ENCODE measurements at regions not wholly inside any gene's neighbourhood (a gene's known extent, or its start where the extent isn't known, plus 50 kb on each side); places are given as distances from the start of the nearest gene placed in this dataset.
"Not testable (repeated sequence)": the region's sequence is repeated elsewhere in the genome, so short reads cannot be mapped to it uniquely, and the experiment has no call there.

- no peaks in the 10 kb centered on the region for H3K4me1 ChIP-seq (ENCODE audit: control insufficient read depth, insufficient read depth, low read length)
- H3K9me3 ChIP-seq (ENCODE audit: control insufficient read depth, insufficient read depth, low read depth, low read length): no peaks in the 10 kb centered on the region
- no peaks in the 10 kb centered on the region for H3K36me3 ChIP-seq (ENCODE audit: control insufficient read depth, insufficient read depth, low read length)
- H3K27me3 ChIP-seq (ENCODE audit: control insufficient read depth, insufficient read depth, low read length): no peaks in the 10 kb centered on the region
- no peak overlapping the region for H3K27ac ChIP-seq (ENCODE audit: low read depth, low read length)
- no peak overlapping the region for H3K4me3 ChIP-seq (ENCODE audit: low read depth, low read length)
- no peak overlapping the region for H3K9ac ChIP-seq (ENCODE audit: low read length)
These were observed 168.0 kb upstream of the GMNC start for GRCh38 chr3:191030491-191030890.

GRCh38 chr3:191026746-191027145 lies 164.3 kb upstream of the GMNC start:
- H3K36me3 ChIP-seq (ENCODE audit: control insufficient read depth, insufficient read depth, low read length): no peaks in the 10 kb centered on the region
- no peak overlapping the region for H3K27ac ChIP-seq (ENCODE audit: low read depth, low read length)
- no peaks in the 10 kb centered on the region for H3K27me3 ChIP-seq (ENCODE audit: control insufficient read depth, insufficient read depth, low read length)
- H3K4me3 ChIP-seq (ENCODE audit: low read depth, low read length): no peak overlapping the region
- H3K4me1 ChIP-seq (ENCODE audit: control insufficient read depth, insufficient read depth, low read length): no peaks in the 10 kb centered on the region
- no peak overlapping the region for H3K9ac ChIP-seq (ENCODE audit: low read length)
- no peaks in the 10 kb centered on the region for H3K9me3 ChIP-seq (ENCODE audit: control insufficient read depth, insufficient read depth, low read depth, low read length)

GRCh38 chr3:191020730-191021396 lies 158.4 kb upstream of the GMNC start:
- Histone ChIP-seq H3K27ac (ENCODE audit: low read depth, low read length) (no peak overlapping the region), H3K4me3 (ENCODE audit: low read depth, low read length) (no peak overlapping the region), H3K9ac (ENCODE audit: low read length) (no peak overlapping the region), H3K9me3 (ENCODE audit: control insufficient read depth, insufficient read depth, low read depth, low read length) (no peaks in the 10 kb centered on the region), H3K27me3 (ENCODE audit: control insufficient read depth, insufficient read depth, low read length) (no peaks in the 10 kb centered on the region), H3K4me1 (ENCODE audit: control insufficient read depth, insufficient read depth, low read length) (no peaks in the 10 kb centered on the region), H3K36me3 (ENCODE audit: control insufficient read depth, insufficient read depth, low read length) (no peaks in the 10 kb centered on the region)

GRCh38 chr3:191019855-191020254 lies 157.4 kb upstream of the GMNC start:
- Histone ChIP-seq H3K4me3 (ENCODE audit: low read depth, low read length) (no peak overlapping the region), H3K36me3 (ENCODE audit: control insufficient read depth, insufficient read depth, low read length) (no peaks in the 10 kb centered on the region), H3K27me3 (ENCODE audit: control insufficient read depth, insufficient read depth, low read length) (no peaks in the 10 kb centered on the region)

GRCh38 chr3:191015960-191016359 lies 153.5 kb upstream of the GMNC start:
- not testable (repeated sequence) for H3K9me3 ChIP-seq (ENCODE audit: control insufficient read depth, insufficient read depth, low read depth, low read length); H3K9ac ChIP-seq (ENCODE audit: low read length); H3K4me3 ChIP-seq (ENCODE audit: low read depth, low read length); H3K27me3 ChIP-seq (ENCODE audit: control insufficient read depth, insufficient read depth, low read length); H3K4me1 ChIP-seq (ENCODE audit: control insufficient read depth, insufficient read depth, low read length); H3K36me3 ChIP-seq (ENCODE audit: control insufficient read depth, insufficient read depth, low read length); H3K27ac ChIP-seq (ENCODE audit: low read depth, low read length)

More at GRCh38 chr3:191019855-191020254, 157.4 kb upstream of the GMNC start:
- no peak overlapping the region for H3K9ac ChIP-seq (ENCODE audit: low read length)
- H3K4me1 ChIP-seq (ENCODE audit: control insufficient read depth, insufficient read depth, low read length): no peaks in the 10 kb centered on the region
- no peaks in the 10 kb centered on the region for H3K9me3 ChIP-seq (ENCODE audit: control insufficient read depth, insufficient read depth, low read depth, low read length)
- no peak overlapping the region for H3K27ac ChIP-seq (ENCODE audit: low read depth, low read length)

GRCh38 chr3:191008074-191008473 lies 145.6 kb upstream of the GMNC start:
- H3K4me1 ChIP-seq (ENCODE audit: control insufficient read depth, insufficient read depth, low read length): peaks cover 3% of the 10 kb centered on the region; the same call in 1 of the 2 replicates
- no peaks in the 10 kb centered on the region for H3K9me3 ChIP-seq (ENCODE audit: control insufficient read depth, insufficient read depth, low read depth, low read length)
- H3K9ac ChIP-seq (ENCODE audit: low read length): no peak overlapping the region
- H3K27ac ChIP-seq (ENCODE audit: low read depth, low read length): no peak overlapping the region
- no peaks in the 10 kb centered on the region for H3K27me3 ChIP-seq (ENCODE audit: control insufficient read depth, insufficient read depth, low read length)
- no peak overlapping the region for H3K4me3 ChIP-seq (ENCODE audit: low read depth, low read length)
- H3K36me3 ChIP-seq (ENCODE audit: control insufficient read depth, insufficient read depth, low read length): no peaks in the 10 kb centered on the region

GRCh38 chr3:191005790-191006189 lies 143.3 kb upstream of the GMNC start:
- no peak overlapping the region for H3K4me3 ChIP-seq (ENCODE audit: low read depth, low read length)
- H3K36me3 ChIP-seq (ENCODE audit: control insufficient read depth, insufficient read depth, low read length): no peaks in the 10 kb centered on the region
- H3K27ac ChIP-seq (ENCODE audit: low read depth, low read length): no peak overlapping the region
- H3K27me3 ChIP-seq (ENCODE audit: control insufficient read depth, insufficient read depth, low read length): no peaks in the 10 kb centered on the region
- H3K9ac ChIP-seq (ENCODE audit: low read length): no peak overlapping the region
- H3K4me1 ChIP-seq (ENCODE audit: control insufficient read depth, insufficient read depth, low read length): peaks cover 3% of the 10 kb centered on the region; the same call in 1 of the 2 replicates
- H3K9me3 ChIP-seq (ENCODE audit: control insufficient read depth, insufficient read depth, low read depth, low read length): no peaks in the 10 kb centered on the region

GRCh38 chr3:191003742-191004141 lies 141.2 kb upstream of the GMNC start:
- H3K9me3 ChIP-seq (ENCODE audit: control insufficient read depth, insufficient read depth, low read depth, low read length): no peaks in the 10 kb centered on the region
- no peak overlapping the region for H3K9ac ChIP-seq (ENCODE audit: low read length)
- no peaks in the 10 kb centered on the region for H3K36me3 ChIP-seq (ENCODE audit: control insufficient read depth, insufficient read depth, low read length)
- peaks cover 3% of the 10 kb centered on the region; the same call in 1 of the 2 replicates for H3K4me1 ChIP-seq (ENCODE audit: control insufficient read depth, insufficient read depth, low read length)
- H3K27me3 ChIP-seq (ENCODE audit: control insufficient read depth, insufficient read depth, low read length): no peaks in the 10 kb centered on the region
- H3K4me3 ChIP-seq (ENCODE audit: low read depth, low read length): no peak overlapping the region
- H3K27ac ChIP-seq (ENCODE audit: low read depth, low read length): no peak overlapping the region

- Histone ChIP-seq H3K36me3 (ENCODE audit: control insufficient read depth, insufficient read depth, low read length) (no peaks in the 10 kb centered on the region), H3K4me1 (ENCODE audit: control insufficient read depth, insufficient read depth, low read length) (no peaks in the 10 kb centered on the region), H3K27ac (ENCODE audit: low read depth, low read length) (no peak overlapping the region), H3K4me3 (ENCODE audit: low read depth, low read length) (no peak overlapping the region), H3K9me3 (ENCODE audit: control insufficient read depth, insufficient read depth, low read depth, low read length) (no peaks in the 10 kb centered on the region), H3K9ac (ENCODE audit: low read length) (no peak overlapping the region), H3K27me3 (ENCODE audit: control insufficient read depth, insufficient read depth, low read length) (no peaks in the 10 kb centered on the region)
These were observed 133.8 kb upstream of the GMNC start for GRCh38 chr3:190996181-190996775.

GRCh38 chr3:190995156-190995555 lies 132.7 kb upstream of the GMNC start:
- Histone ChIP-seq H3K9ac (ENCODE audit: low read length) (no peak overlapping the region), H3K9me3 (ENCODE audit: control insufficient read depth, insufficient read depth, low read depth, low read length) (no peaks in the 10 kb centered on the region), H3K36me3 (ENCODE audit: control insufficient read depth, insufficient read depth, low read length) (no peaks in the 10 kb centered on the region), H3K27me3 (ENCODE audit: control insufficient read depth, insufficient read depth, low read length) (no peaks in the 10 kb centered on the region), H3K27ac (ENCODE audit: low read depth, low read length) (no peak overlapping the region), H3K4me1 (ENCODE audit: control insufficient read depth, insufficient read depth, low read length) (no peaks in the 10 kb centered on the region), H3K4me3 (ENCODE audit: low read depth, low read length) (no peak overlapping the region)

- peaks cover 25% of the 10 kb centered on the region for H3K9me3 ChIP-seq (ENCODE audit: control insufficient read depth, insufficient read depth, low read depth, low read length)
These were observed 128.4 kb upstream of the GMNC start for GRCh38 chr3:190990898-190991297.

More at GRCh38 chr3:190990898-190991297, 128.4 kb upstream of the GMNC start:
- Histone ChIP-seq H3K9ac (ENCODE audit: low read length) (no peak overlapping the region), H3K27me3 (ENCODE audit: control insufficient read depth, insufficient read depth, low read length) (no peaks in the 10 kb centered on the region), H3K4me1 (ENCODE audit: control insufficient read depth, insufficient read depth, low read length) (no peaks in the 10 kb centered on the region), H3K27ac (ENCODE audit: low read depth, low read length) (no peak overlapping the region), H3K36me3 (ENCODE audit: control insufficient read depth, insufficient read depth, low read length) (no peaks in the 10 kb centered on the region), H3K4me3 (ENCODE audit: low read depth, low read length) (no peak overlapping the region)

Data from HUES6 (cell line).